GM23338 (cell line): ENCODE measurements at regions not wholly inside any gene's neighbourhood (a gene's known extent, or its start where the extent isn't known, plus 50 kb on each side); places are given as distances from the start of the nearest gene placed in this dataset.

Experiments
- CREB1 ChIP-seq: fragments of 250-450 bp; sonication (Bioruptor Pico); IDR thresholded peaks from 2 replicates; pipeline ENCODE4 v1.5.0; 2020; ENCODE audit warnings: low read depth, mild to moderate bottlenecking, moderate library complexity
- CTCF ChIP-seq, 2 experiments: fragments of 200-600 bp in 1 of 2; sonication (generic) in 1 of 2; conservative IDR thresholded peaks; 2 replicates each; pipeline versions ENCODE4 v1.5.1 to v1.6.1; 2016 to 2017; ENCODE audit warnings: antibody characterized with exemption in 2 of 2, low read depth in 2 of 2, mild to moderate bottlenecking in 2 of 2, moderate library complexity in 1 of 2
- ETS1 ChIP-seq: IDR thresholded peaks from 2 replicates; pipeline ENCODE4 v1.6.1; 2016; ENCODE audit warnings: antibody characterized with exemption
- EZH2 ChIP-seq: fragments of 200-600 bp; sonication (generic); IDR thresholded peaks from one replicate; pipeline ENCODE4 v1.8.0; 2017; ENCODE audit warnings: antibody characterized with exemption, mild to moderate bottlenecking, low read depth; ENCODE audit not compliant: unreplicated experiment
- EZH2phosphoT487 ChIP-seq: fragments of 200-600 bp; sonication (generic); IDR thresholded peaks from one replicate; pipeline ENCODE4 v1.8.1; 2018; ENCODE audit warnings: antibody characterized with exemption; ENCODE audit not compliant: unreplicated experiment
- JUNB ChIP-seq: IDR thresholded peaks from one replicate; pipeline ENCODE4 v1.6.1; 2016; ENCODE audit warnings: antibody characterized with exemption; ENCODE audit not compliant: unreplicated experiment
- NANOG ChIP-seq: IDR thresholded peaks from 2 replicates; pipeline ENCODE4 v1.6.1; 2016; ENCODE audit warnings: antibody characterized with exemption, borderline replicate concordance
- POLR2AphosphoS5 ChIP-seq: IDR thresholded peaks from 2 replicates; pipeline ENCODE4 v1.6.1; 2016; ENCODE audit warnings: antibody characterized with exemption, low read depth
- REST ChIP-seq: IDR thresholded peaks from one replicate; pipeline ENCODE4 v1.6.1; 2018; ENCODE audit warnings: antibody characterized with exemption; ENCODE audit not compliant: unreplicated experiment
- ZNF114 ChIP-seq: fragments of 250-450 bp; sonication (Bioruptor Pico); IDR thresholded peaks from 2 replicates; pipeline ENCODE4 v1.5.0; 2020; ENCODE audit warnings: mild to moderate bottlenecking, moderate library complexity
- ZNF331 ChIP-seq: fragments of 250-450 bp; sonication (Bioruptor Pico); IDR thresholded peaks from 2 replicates; pipeline ENCODE4 v1.5.0; 2020; ENCODE audit warnings: low read depth, mild to moderate bottlenecking, moderate library complexity

- TF ChIP-seq CTCF (conservative IDR thresholded peaks at IDR 0.05; ENCODE audit: low read depth in 2 of 2) (no peak), JUNB (no peak), EZH2 (no peak), REST (no peak), EZH2phosphoT487 (no peak), NANOG (no peak), CREB1 (no peak), POLR2AphosphoS5 (no peak), ZNF331 (CRISPR knock-in tag) (no peak), ZNF114 (no peak), ETS1 (no peak)
Observed at GRCh38 chr11:29842061-29842460, 174.8 kb downstream of the KCNA4 start.
